ENCODE measurements at regions not wholly inside any gene's neighbourhood (a gene's known extent, or its start where the extent isn't known, plus 50 kb on each side); places are given as distances from the start of the nearest gene placed in this dataset.

- no peak for DNase-seq
- no peak for TF ChIP-seq CTCF (IDR thresholded peaks at IDR 0.05)
- Mint-ChIP-seq H3K27ac (no peak overlapping the region), H3K36me3 (ENCODE audit: low read depth) (no peaks in the 10 kb centered on the region), H3K9me3 (no peaks in the 10 kb centered on the region), H3K4me1 (ENCODE audit: low read depth) (no peaks in the 10 kb centered on the region), H3K4me3 (no peak overlapping the region), H3K27me3 (ENCODE audit: insufficient read depth) (no peaks in the 10 kb centered on the region; the same call in 1 of the 2 replicates)
Measured at GRCh38 chr7:41808541-41808940, 105.7 kb upstream of the INHBA start.

- no peak for TF ChIP-seq CTCF (IDR thresholded peaks at IDR 0.05)
- no peak overlapping the region for H3K4me3 Mint-ChIP-seq
- no peaks in the 10 kb centered on the region for H3K27me3 Mint-ChIP-seq (ENCODE audit: insufficient read depth)
- no peak for DNase-seq
- no peaks in the 10 kb centered on the region for H3K9me3 Mint-ChIP-seq
- no peaks in the 10 kb centered on the region for H3K36me3 Mint-ChIP-seq (ENCODE audit: low read depth)
- H3K4me1 Mint-ChIP-seq (ENCODE audit: low read depth), result no peaks in the 10 kb centered on the region
- H3K27ac Mint-ChIP-seq, result no peak overlapping the region
Measured at GRCh38 chr7:41803569-41803968, 100.7 kb upstream of the INHBA start.

GRCh38 chr7:41796331-41796730 is 93.4 kb upstream of the INHBA start:
- DNase-seq, result no peak
- no peak for TF ChIP-seq CTCF (IDR thresholded peaks at IDR 0.05)
- H3K9me3 Mint-ChIP-seq, result no peaks in the 10 kb centered on the region
- H3K4me1 Mint-ChIP-seq (ENCODE audit: low read depth), result peaks cover 21% of the 10 kb centered on the region
- no peaks in the 10 kb centered on the region for H3K36me3 Mint-ChIP-seq (ENCODE audit: low read depth)
- H3K27me3 Mint-ChIP-seq (ENCODE audit: insufficient read depth), result no peaks in the 10 kb centered on the region; the same call in 1 of the 2 replicates
- no peak overlapping the region for H3K27ac Mint-ChIP-seq
- no peak overlapping the region for H3K4me3 Mint-ChIP-seq

- H3K4me1 Mint-ChIP-seq (ENCODE audit: low read depth), result peaks cover 21% of the 10 kb centered on the region
- H3K27ac Mint-ChIP-seq, result no peak overlapping the region
- no peaks in the 10 kb centered on the region; the same call in 1 of the 2 replicates for H3K27me3 Mint-ChIP-seq (ENCODE audit: insufficient read depth)
- H3K4me3 Mint-ChIP-seq, result no peak overlapping the region
- no peaks in the 10 kb centered on the region for H3K36me3 Mint-ChIP-seq (ENCODE audit: low read depth)
- TF ChIP-seq CTCF (IDR thresholded peaks at IDR 0.05), result no peak
- no peaks in the 10 kb centered on the region for H3K9me3 Mint-ChIP-seq
- DNase-seq, result no peak
Measured at GRCh38 chr7:41795276-41795833, 92.5 kb upstream of the INHBA start.

- DNase-seq, result no peak
- H3K36me3 Mint-ChIP-seq (ENCODE audit: low read depth), result no peaks in the 10 kb centered on the region
- peaks cover 24% of the 10 kb centered on the region for H3K4me1 Mint-ChIP-seq (ENCODE audit: low read depth)
- no peaks in the 10 kb centered on the region; the same call in 1 of the 2 replicates for H3K27me3 Mint-ChIP-seq (ENCODE audit: insufficient read depth)
- H3K27ac Mint-ChIP-seq, result no peak overlapping the region
- H3K4me3 Mint-ChIP-seq, result no peak overlapping the region
- H3K9me3 Mint-ChIP-seq, result no peaks in the 10 kb centered on the region
- no peak for TF ChIP-seq CTCF (IDR thresholded peaks at IDR 0.05)
Measured at GRCh38 chr7:41793556-41793955, 90.7 kb upstream of the INHBA start.

- H3K9me3 Mint-ChIP-seq, result no peaks in the 10 kb centered on the region
- H3K36me3 Mint-ChIP-seq (ENCODE audit: low read depth), result no peaks in the 10 kb centered on the region
- no peaks in the 10 kb centered on the region; the same call in 1 of the 2 replicates for H3K27me3 Mint-ChIP-seq (ENCODE audit: insufficient read depth)
- peaks cover 32% of the 10 kb centered on the region for H3K4me1 Mint-ChIP-seq (ENCODE audit: low read depth)
- TF ChIP-seq CTCF (IDR thresholded peaks at IDR 0.05), result no peak
- H3K4me3 Mint-ChIP-seq, result no peak overlapping the region
- peak; percentile 20 for DNase-seq
- H3K27ac Mint-ChIP-seq, result no peak overlapping the region
Measured at GRCh38 chr7:41792120-41792519, 89.2 kb upstream of the INHBA start.
